ENCODE measurements at regions not wholly inside any gene's neighbourhood (a gene's known extent, or its start where the extent isn't known, plus 50 kb on each side); places are given as distances from the start of the nearest gene placed in this dataset.

DNA sequence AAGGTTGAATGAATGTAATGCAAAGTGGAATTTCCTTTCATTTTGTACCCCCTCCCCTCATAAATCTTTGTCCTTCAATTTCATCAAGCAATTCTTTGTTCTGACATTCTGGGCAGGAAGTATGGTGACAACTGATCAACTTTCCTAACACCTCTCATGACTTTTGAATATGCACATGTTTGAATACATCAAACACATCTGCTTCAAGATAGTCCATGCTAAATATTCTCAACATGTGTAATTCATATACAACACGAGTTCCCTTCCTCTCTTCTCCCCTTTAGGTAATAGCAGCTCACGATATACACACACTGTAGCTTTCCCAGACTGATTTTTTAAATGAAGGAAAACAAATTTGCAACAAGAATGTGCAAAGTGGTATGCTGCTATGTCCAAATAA, 103.6 kb upstream of the EFNA5 start:
- no peak overlapping the region for H3K27ac ChIP-seq
- no peak for TF ChIP-seq ZFX (IDR thresholded peaks at IDR 0.05)
- TF ChIP-seq, protein P1, sequence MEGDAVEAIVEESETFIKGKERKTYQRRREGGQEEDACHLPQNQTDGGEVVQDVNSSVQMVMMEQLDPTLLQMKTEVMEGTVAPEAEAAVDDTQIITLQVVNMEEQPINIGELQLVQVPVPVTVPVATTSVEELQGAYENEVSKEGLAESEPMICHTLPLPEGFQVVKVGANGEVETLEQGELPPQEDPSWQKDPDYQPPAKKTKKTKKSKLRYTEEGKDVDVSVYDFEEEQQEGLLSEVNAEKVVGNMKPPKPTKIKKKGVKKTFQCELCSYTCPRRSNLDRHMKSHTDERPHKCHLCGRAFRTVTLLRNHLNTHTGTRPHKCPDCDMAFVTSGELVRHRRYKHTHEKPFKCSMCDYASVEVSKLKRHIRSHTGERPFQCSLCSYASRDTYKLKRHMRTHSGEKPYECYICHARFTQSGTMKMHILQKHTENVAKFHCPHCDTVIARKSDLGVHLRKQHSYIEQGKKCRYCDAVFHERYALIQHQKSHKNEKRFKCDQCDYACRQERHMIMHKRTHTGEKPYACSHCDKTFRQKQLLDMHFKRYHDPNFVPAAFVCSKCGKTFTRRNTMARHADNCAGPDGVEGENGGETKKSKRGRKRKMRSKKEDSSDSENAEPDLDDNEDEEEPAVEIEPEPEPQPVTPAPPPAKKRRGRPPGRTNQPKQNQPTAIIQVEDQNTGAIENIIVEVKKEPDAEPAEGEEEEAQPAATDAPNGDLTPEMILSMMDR (conservative IDR thresholded peaks at IDR 0.05): no peak

DNA sequence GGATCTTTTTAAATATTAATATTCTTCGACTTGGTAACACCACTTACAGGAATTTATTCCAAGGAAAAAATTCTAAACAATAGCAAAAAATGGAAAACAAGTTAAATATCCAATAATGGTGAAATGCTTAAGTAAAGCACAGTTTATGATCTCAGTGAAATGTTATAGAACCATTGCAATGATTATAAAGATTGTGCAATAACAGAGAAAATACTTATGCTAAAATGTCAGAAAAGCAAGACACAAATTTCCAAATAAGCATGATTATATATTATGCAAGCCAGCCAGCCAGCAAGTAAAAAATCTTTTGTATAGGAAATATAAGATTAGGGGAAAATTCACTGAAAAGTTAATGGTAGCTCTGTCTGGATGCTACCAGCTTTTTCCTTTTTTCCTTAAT, 102.7 kb upstream of the EFNA5 start:
- H3K27ac ChIP-seq: no peak overlapping the region

DNA sequence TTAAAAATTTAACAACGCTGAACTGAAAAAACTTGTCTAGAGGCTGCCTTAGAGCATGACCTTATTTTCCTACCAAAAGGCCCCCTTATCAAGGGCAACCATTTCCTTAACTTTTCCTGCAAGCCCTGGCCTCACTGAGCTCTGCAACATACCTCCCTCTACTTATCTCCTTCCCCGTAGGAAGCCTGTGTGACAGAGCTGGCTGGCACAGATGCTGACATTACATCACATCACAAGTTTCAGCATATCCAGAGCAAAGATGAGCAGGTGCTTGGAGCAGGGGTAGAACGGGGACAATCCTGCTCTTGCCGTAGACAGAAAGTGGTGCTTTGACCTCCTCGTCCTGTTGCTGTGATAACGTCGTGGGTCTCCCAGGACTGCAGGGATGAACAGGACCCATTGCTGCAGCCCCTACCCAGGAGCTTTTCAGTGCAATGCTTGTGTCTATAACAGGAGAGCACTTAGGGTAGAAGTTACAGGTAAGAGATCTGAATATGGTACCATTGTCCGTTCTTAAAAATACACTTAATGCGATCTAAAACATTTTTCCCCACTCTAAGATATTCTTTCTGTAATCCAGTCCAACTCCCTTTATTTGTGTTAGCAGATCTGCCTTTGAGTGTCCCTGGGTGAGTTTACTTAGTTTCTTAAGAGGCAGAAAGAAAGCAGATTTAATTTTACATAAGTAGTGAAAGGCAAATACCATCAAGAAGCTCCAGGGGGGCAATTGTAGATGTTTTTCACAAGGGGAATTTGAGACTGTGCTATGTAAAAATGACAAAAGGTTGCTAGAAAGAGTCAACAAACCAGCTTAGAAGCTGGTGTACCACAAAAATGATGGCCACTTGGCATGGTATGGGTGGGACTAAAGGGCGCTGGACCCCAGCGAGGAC, 101.9 kb upstream of the EFNA5 start:
- no peak for TF ChIP-seq ZFX (IDR thresholded peaks at IDR 0.05)
- TF ChIP-seq, protein P1 (conservative IDR thresholded peaks at IDR 0.05): no peak
- H3K27ac ChIP-seq: no peak overlapping the region

More for the DNA sequence above, 102.7 kb upstream of the EFNA5 start:
- TF ChIP-seq, protein P1 (conservative IDR thresholded peaks at IDR 0.05): no peak
- TF ChIP-seq ZFX (IDR thresholded peaks at IDR 0.05): no peak

DNA sequence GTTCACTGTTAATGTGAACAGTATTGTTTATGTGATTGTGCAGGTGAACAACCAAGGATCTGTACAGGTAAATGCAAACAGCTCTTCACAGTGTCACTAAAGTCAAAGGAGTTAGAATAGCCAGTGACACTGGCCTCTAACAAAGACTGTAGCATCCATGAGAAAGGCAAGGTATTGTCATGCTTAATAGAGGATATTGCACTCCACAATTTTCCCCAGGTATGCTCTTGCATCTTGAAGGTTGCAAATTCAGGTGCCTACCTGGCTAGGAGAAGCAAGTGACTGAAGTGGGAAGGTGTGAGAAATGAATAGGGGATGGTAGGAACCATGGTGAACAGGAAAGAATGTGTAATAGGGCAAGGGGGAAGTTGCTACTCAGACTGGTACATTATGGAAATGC, 101.2 kb upstream of the EFNA5 start:
- H3K27ac ChIP-seq: no peak overlapping the region

DNA sequence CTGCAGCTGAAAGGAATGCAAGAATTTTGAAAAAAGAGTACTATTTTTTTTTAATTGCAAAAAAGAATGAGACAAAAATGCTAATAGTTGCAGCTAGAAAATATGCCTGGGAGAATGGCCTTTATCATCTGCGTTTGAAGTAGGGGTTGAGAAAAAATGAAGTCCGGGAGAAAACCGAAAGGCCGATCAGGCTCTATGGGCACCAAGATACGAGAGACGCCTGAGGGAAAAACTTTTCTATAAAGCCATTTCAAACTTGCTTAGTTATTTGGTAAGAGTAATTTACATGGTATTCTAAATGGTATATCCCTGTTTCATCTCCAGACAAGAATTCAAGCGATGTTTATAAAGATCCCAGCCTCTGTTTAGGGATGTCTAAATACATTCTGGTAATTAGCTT, 99.3 kb upstream of the EFNA5 start:
- TF ChIP-seq ZFX (IDR thresholded peaks at IDR 0.05): no peak
- TF ChIP-seq, protein P1 (conservative IDR thresholded peaks at IDR 0.05): no peak
- H3K27ac ChIP-seq: no peak overlapping the region

More for the DNA sequence above, 101.2 kb upstream of the EFNA5 start:
- TF ChIP-seq ZFX (IDR thresholded peaks at IDR 0.05): no peak
- TF ChIP-seq, protein P1 (conservative IDR thresholded peaks at IDR 0.05): no peak

DNA sequence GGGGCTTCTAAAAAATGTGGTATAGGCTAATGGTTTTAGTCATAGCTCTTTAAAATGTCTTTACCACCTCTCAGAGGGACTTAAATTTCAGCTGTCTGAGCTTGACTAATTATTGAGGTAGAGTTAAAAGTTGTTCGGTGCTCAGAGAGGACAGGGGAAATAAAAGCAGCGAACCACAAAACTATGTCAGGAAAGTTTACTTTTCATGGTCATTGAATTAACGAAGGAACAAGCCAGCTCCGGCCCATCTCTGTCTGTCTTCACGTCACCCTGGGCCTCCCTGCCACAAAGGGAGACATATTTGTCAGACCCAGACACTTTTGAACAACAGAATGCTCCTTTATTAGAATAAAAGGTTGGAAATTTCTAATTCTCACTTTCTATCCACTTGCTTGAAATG, 98.8 kb upstream of the EFNA5 start:
- TF ChIP-seq, protein P1 (conservative IDR thresholded peaks at IDR 0.05): no peak
- TF ChIP-seq ZFX (IDR thresholded peaks at IDR 0.05): no peak
- no peak overlapping the region for H3K27ac ChIP-seq

DNA sequence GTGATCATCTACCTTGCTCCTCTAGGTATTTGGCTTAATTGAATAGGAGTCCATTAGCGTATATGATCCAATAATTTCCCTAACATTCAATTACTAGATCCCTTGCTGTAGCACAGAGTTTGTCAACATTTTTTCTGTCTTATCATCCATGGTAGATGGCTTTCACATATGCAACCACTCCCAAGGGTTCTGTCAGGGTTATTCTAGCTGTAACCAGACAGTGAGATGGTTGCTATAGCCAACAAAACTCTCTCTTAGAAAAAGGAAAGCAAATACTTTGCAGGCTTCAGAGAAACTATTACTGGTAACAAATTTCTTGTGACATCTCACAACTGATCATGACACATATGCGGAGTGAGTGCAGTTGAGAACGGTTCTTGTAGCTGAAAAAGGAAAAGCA, 96.2 kb upstream of the EFNA5 start:
- TF ChIP-seq ZFX (IDR thresholded peaks at IDR 0.05): no peak
- TF ChIP-seq, protein P1 (conservative IDR thresholded peaks at IDR 0.05): no peak
- no peak overlapping the region for H3K27ac ChIP-seq
